ENCODE measurements at regions not wholly inside any gene's neighbourhood (a gene's known extent, or its start where the extent isn't known, plus 50 kb on each side); places are given as distances from the start of the nearest gene placed in this dataset.

DNA sequence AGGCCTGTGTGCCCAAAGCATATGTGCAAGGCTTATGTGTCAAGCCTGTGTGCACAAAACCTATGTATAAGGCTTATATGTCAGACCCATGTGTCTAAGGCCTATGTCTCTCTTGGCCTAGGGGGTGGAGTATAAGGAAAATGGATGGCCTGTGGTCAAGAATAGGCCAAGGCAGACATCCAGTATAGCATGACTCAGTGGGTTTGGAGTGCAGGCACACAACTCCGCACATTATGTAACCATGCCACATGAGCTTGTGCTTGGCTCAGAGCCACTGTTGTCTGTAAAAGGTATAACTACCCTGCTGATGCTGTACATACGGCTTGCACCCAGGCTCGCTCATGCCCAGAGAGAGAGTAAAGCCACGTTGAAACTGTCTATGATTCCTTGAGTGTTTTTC is 626.4 kb upstream of the NUDT12 start:
- no peak for DNase-seq (ENCODE audit: low spot score)

DNA sequence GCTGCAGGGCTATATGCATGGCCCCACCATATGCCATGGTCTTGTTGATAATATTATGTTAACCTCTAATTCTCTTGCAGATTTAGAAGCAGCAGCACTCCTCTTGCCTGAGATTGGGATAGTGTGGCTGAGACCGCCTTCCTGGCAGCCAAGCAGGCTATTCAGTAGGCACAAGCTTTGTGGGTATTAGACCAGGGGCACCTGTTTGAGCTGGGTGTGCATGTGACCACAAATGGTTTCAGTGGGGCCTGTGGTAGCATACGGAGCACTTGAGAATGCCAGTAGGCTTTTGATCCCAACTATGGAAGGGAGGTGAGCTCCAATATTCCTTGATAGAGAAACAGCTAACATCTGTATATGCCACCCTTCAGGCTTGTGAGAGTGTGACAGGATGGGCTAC is 625.1 kb upstream of the NUDT12 start:
- DNase-seq (ENCODE audit: low spot score) = no peak

DNA sequence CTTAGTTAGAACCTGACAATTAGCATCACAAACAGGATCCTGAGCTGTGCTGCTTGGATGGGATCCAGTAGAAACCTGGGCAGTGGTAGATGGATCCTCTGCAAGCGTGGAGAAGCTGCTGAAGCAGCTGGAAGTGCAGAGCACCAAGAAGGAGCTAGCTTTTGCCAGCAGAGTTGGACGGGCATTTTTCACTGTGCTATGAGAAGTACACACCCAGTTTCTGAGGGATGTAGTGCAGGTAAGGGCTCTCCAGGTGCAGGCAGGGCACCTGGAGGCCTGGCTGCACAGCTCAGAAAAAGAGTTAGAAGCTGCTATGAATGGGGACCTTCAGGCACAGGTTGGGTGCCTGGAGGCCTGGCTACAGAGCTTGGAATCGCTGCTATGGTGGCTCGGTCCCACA is 623.9 kb upstream of the NUDT12 start:
- no peak for DNase-seq (ENCODE audit: low spot score)

GRCh38 chr5:104186100-104186499 is 623.5 kb upstream of the NUDT12 start:
- DNase-seq (ENCODE audit: low spot score) = peak; percentile 6

GRCh38 chr5:104184264-104184663 is 621.7 kb upstream of the NUDT12 start:
- no peak for DNase-seq (ENCODE audit: low spot score)

GRCh38 chr5:104178829-104179456 is 616.4 kb upstream of the NUDT12 start:
- DNase-seq (ENCODE audit: low spot score) = peak; percentile 64

DNA sequence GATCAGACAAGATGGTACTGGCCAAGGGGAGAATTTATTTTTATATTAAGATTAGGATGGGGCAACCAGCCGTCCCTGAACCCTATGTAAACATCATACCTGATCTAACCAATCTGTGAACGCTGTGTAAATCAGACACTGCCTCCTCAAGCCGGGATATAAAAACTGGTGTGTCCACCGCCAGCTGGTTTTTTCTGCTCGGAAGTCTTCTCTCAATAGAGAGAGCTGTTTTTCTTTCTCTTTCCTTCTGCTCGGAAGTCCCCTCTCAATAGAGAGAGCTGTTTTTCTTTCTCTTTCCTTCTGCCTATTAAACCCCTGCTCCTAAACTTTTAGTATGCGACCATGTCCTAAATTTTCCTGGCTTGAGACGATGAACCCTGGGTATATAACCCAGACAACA is 615.5 kb upstream of the NUDT12 start:
- DNase-seq (ENCODE audit: low spot score) = no peak

GRCh38 chr5:104177651-104178050 is 615.1 kb upstream of the NUDT12 start:
- DNase-seq (ENCODE audit: low spot score) = no peak

DNA sequence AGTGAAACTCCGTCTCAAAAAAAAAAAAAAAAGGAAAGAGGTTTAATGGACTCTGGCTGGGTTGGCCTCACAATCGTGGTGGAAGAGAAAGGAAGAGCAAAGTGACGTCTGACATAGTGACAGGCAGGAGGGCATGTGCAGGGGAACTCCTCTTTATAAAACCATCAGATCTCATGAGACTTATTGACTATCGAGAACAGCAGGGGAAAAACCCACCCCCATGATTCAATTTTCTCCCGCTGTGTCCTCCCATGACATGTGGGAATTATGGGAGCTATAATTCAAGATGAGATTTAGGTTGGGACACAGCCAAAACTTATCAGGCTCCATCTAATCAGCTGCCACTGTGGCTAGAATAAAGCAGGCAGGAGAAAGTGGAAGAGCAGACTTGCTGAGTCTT is 610.4 kb upstream of the NUDT12 start:
- DNase-seq (ENCODE audit: low spot score) = no peak

- DNase-seq (ENCODE audit: low spot score) = no peak
Measured at GRCh38 chr5:104171958-104172690, 609.5 kb upstream of the NUDT12 start.

DNA sequence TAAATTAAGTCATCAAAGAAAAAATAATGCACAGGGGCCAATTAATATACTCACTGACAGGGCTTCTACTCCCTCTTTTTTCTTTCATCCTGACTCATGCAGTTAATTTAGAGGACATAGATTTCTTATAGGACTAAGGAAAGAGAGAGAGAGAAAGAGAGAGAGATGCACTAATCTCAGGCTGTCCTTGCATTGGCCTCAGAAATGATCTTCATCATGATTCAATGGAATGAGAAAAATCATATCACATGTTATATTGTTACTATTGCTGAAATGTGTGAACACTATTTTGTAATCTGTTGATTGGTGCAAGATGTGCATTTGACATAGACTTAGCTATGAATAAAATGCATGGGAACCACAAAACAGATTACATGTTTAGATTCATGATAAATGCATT is 608.3 kb upstream of the NUDT12 start:
- DNase-seq (ENCODE audit: low spot score) = no peak

DNA sequence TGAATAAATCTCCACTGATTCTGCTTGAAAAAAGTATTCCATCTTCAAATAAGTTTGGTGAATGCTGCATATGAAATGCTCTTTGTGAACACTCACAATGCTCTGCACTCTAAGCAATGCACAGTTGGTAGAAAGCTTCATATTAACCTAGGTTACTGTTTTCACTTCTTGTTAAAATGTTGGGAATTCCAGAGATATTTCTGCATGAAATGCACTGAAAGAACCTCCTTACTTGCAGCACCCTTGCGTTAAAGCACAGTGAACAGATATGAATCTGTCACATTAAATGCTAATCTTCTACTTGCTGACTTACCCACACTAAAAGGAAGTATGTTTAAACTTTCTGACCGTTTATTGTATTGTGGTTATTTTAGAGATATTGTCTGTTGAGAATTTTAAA is 584.1 kb upstream of the NUDT12 start:
- DNase-seq (ENCODE audit: low spot score) = no peak

DNA sequence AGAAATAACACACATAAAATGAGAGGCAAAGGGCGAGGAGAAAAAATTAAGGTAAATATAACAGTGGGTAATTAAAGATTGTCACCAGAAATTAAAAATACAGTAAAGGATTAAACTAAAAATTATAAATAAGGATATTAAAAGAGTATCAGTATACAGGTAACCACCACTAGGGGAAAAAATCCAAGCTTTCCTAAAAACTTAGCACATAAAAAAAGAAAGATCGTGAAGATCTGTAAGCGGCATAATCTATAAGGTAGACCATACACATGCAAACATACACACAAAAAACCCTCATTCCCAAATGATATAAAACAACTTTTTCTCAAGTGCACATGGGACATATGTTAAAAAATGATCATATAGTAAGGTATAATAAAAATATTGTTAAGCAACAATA is 577.3 kb upstream of the NUDT12 start:
- DNase-seq (ENCODE audit: low spot score) = no peak

- DNase-seq (ENCODE audit: low spot score) = no peak
Measured at GRCh38 chr5:104130320-104130719, 567.7 kb upstream of the NUDT12 start.

GRCh38 chr5:104128348-104128747 is 565.8 kb upstream of the NUDT12 start:
- no peak for DNase-seq (ENCODE audit: low spot score)

GRCh38 chr5:104126980-104127379 is 564.4 kb upstream of the NUDT12 start:
- no peak for DNase-seq (ENCODE audit: low spot score)

DNA sequence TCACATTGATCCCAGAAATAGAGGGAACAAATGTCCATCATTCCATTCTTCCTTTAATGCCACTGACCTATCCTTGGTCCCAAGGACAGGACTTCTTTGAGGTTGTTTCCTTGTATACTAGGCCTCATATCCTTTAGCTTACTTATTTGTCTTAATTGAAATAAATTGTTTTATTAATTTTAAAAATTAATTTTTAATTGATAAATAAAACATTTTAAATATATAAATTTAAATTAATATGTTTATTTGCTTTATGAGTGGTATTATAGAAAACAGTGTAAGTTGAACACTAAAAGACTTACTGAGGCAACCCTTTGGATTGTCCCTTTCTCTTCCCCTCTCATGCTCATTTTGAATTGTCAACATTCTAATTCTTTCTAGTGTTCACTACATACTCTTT is 556.9 kb upstream of the NUDT12 start:
- no peak for DNase-seq (ENCODE audit: low spot score)

- DNase-seq (ENCODE audit: low spot score) = no peak
Measured at GRCh38 chr5:104111632-104112031, 549.0 kb upstream of the NUDT12 start.

DNA sequence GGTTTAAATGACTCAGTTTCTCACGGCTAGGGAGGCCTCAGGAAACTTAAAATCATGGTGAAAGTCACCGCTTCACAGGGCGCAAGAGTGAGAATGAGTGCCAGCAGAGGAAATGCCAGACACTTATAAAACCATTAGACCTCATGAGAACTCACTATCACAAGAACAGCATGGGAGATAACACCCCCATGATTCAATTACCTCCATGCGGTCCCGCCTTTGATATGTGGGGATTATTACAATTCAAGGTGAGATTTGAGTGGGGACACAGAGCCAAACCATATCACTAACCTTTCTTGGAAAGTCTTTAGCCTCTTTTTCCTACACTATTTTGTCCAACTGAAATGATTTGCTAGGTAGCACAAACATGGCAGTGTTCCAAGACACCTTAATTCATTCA is 533.9 kb upstream of the NUDT12 start:
- no peak for DNase-seq (ENCODE audit: low spot score)

- DNase-seq (ENCODE audit: low spot score) = no peak
Measured at GRCh38 chr5:104095527-104095926, 532.9 kb upstream of the NUDT12 start.

DNA sequence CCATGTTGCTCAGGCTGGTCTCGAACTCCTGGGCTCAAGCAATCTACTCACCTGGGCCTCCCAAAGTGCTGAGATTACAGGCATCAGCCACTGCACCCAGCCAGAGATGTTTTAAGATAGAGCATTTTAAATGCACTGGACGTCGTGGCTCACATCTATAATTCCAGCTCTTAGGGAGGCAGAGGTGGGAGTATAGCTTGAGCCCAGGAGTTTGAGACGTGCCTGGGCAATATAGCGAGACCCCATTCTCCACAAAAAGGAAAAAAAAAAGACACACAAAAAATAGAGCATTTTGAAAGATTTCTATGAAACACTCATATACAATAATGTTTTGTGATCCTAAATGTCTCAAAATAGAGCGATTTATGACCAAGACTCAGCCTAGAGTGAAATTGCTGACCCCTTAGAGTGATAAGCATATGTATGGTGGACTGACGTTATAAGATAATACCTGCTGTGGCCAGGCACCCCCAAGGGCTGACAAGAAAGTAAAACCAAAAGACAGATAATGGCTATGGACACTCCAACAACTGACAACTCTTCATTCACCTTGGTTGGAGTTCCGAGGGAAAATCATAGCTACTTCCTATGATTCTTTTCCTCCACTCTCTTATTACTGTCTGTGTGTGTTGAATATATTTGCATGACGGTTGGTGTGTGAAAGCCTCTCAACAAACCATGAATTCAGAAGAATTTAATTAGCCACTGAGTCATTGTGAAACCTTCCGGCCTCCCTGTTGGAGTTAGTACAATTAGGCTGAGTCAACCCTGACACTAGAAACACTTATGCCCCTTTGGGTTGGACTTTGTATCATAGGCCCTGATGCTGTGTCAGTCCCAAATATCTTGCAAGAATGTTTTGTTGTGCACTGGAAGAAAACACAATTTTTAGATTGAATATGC is 526.5 kb upstream of the NUDT12 start:
- DNase-seq (ENCODE audit: low spot score) = peak; percentile 35

- DNase-seq (ENCODE audit: low spot score) = no peak
Measured at GRCh38 chr5:104084896-104085295, 522.3 kb upstream of the NUDT12 start.

- DNase-seq (ENCODE audit: low spot score) = no peak
Measured at GRCh38 chr5:104082754-104083153, 520.2 kb upstream of the NUDT12 start.
